HG02943 (cell line): ENCODE measurements at regions not wholly inside any gene's neighbourhood (a gene's known extent, or its start where the extent isn't known, plus 50 kb on each side); places are given as distances from the start of the nearest gene placed in this dataset.
"Not testable (repeated sequence)": the region's sequence is repeated elsewhere in the genome, so short reads cannot be mapped to it uniquely, and the experiment has no call there.

Experiments used
- ATAC-seq: cut with Tn5 transposase; IDR thresholded peaks from one replicate; pipeline ENCODE4 v1.9.1; 2021; ENCODE audit warnings: mild to moderate bottlenecking, low read depth, moderate library complexity; ENCODE audit not compliant: unreplicated experiment

GRCh38 chr1:232368821-232369321 is 261.1 kb downstream of the SIPA1L2 start:
- no peak for ATAC-seq

- ATAC-seq: no peak
These were observed 262.6 kb downstream of the SIPA1L2 start for GRCh38 chr1:232367293-232367692.

- no peak for ATAC-seq
These were observed 265.1 kb downstream of the SIPA1L2 start for GRCh38 chr1:232364654-232365382.

- no peak for ATAC-seq
These were observed 266.9 kb downstream of the SIPA1L2 start for GRCh38 chr1:232363008-232363407.

GRCh38 chr1:232357416-232357815 is 272.5 kb downstream of the SIPA1L2 start:
- ATAC-seq: no peak

GRCh38 chr1:232355162-232356006 is 274.5 kb downstream of the SIPA1L2 start:
- ATAC-seq: no peak

- ATAC-seq: no peak
These were observed 276.9 kb downstream of the SIPA1L2 start for GRCh38 chr1:232353001-232353400.

- no peak for ATAC-seq
These were observed 277.6 kb downstream of the SIPA1L2 start for GRCh38 chr1:232352366-232352765.

- no peak for ATAC-seq
These were observed 278.6 kb downstream of the SIPA1L2 start for GRCh38 chr1:232351335-232351734.

- ATAC-seq: no peak
These were observed 283.1 kb downstream of the SIPA1L2 start for GRCh38 chr1:232346844-232347243.

- no peak for ATAC-seq
These were observed 285.0 kb downstream of the SIPA1L2 start for GRCh38 chr1:232344791-232345399.

GRCh38 chr1:232344186-232344585 is 285.7 kb downstream of the SIPA1L2 start:
- ATAC-seq: not testable (repeated sequence)

GRCh38 chr1:232340446-232340845 is 289.5 kb downstream of the SIPA1L2 start:
- ATAC-seq: no peak

GRCh38 chr1:232339073-232339472 is 290.9 kb downstream of the SIPA1L2 start:
- ATAC-seq: no peak

GRCh38 chr1:232335741-232336293 is 294.1 kb downstream of the SIPA1L2 start:
- ATAC-seq: no peak

GRCh38 chr1:232335261-232335660 is 294.7 kb downstream of the SIPA1L2 start:
- ATAC-seq: no peak

GRCh38 chr1:232334811-232335210 is 295.1 kb downstream of the SIPA1L2 start:
- no peak for ATAC-seq

- no peak for ATAC-seq
These were observed 295.7 kb downstream of the SIPA1L2 start for GRCh38 chr1:232334246-232334645.

GRCh38 chr1:232333419-232333767 is 296.5 kb downstream of the SIPA1L2 start:
- no peak for ATAC-seq

- ATAC-seq: not testable (repeated sequence)
These were observed 297.1 kb downstream of the SIPA1L2 start for GRCh38 chr1:232332710-232333418.
